Brain microvascular endothelial cell (primary cell): ENCODE measurements at regions not wholly inside any gene's neighbourhood (a gene's known extent, or its start where the extent isn't known, plus 50 kb on each side); places are given as distances from the start of the nearest gene placed in this dataset.

Experiments
- DNase-seq: peaks from one replicate; pipeline ENCODE4 v3.0.0-alpha.2; 2020
- H3K27ac ChIP-seq: fragments of 250-450 bp; sonication (Bioruptor Pico); 2 replicates; pipeline ENCODE4 v1.5.1; 2020; ENCODE audit warnings: mild to moderate bottlenecking, moderate library complexity
- H3K27me3 ChIP-seq: fragments of 250-450 bp; sonication (Bioruptor Pico); replicated peaks from 2 replicates; pipeline ENCODE4 v1.5.1; 2020; ENCODE audit warnings: mild to moderate bottlenecking
- H3K36me3 ChIP-seq: fragments of 250-450 bp; sonication (Bioruptor Pico); replicated peaks from 2 replicates; pipeline ENCODE4 v1.5.1; 2020; ENCODE audit warnings: mild to moderate bottlenecking
- H3K4me3 ChIP-seq: 2 replicates; pipeline ENCODE4 v1.5.1; 2011; ENCODE audit warnings: low read depth, mild to moderate bottlenecking, control low read depth, low read length, moderate library complexity
- CTCF ChIP-seq: IDR thresholded peaks from 2 replicates; pipeline ENCODE4 v1.5.1; 2011; ENCODE audit warnings: low read depth, mild to moderate bottlenecking, moderate library complexity, low read length, control low read depth, inconsistent platforms; ENCODE audit errors: missing control alignments
- in situ Hi-C: cut with HindIII; loops from 2 replicates; pipeline ENCODE4 v1.10.0; 2017; ENCODE audit warnings: low sequenced_read_pairs, low pct_ligation_motif_present

DNA sequence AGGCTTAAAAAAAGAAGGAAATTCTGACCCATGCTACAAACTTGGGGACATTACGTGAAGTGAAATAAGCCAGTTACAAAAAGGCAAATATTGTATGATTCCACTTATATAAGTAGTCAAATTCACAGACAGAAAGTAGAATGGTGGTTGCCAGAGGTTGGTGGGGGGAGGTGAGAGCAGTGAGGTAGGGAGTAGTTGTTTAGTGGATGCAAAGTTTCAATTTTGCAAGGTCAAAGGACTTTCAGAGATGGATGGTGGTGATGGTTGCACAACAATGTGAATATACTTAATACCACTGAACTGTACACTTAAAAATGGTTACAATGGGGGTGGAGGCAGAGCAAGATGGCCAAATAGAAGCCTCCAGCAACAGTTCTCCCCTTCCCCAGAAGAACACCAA, 86.2 kb upstream of the PLXNC1 start:
- no peak overlapping the region for H3K4me3 ChIP-seq
- in situ Hi-C loops: no loop called here
- H3K27ac ChIP-seq: no peak overlapping the region
- H3K36me3 ChIP-seq: no peaks in the 10 kb centered on the region
- no peaks in the 10 kb centered on the region for H3K27me3 ChIP-seq
- no peak for TF ChIP-seq CTCF
- DNase-seq: no peak

DNA sequence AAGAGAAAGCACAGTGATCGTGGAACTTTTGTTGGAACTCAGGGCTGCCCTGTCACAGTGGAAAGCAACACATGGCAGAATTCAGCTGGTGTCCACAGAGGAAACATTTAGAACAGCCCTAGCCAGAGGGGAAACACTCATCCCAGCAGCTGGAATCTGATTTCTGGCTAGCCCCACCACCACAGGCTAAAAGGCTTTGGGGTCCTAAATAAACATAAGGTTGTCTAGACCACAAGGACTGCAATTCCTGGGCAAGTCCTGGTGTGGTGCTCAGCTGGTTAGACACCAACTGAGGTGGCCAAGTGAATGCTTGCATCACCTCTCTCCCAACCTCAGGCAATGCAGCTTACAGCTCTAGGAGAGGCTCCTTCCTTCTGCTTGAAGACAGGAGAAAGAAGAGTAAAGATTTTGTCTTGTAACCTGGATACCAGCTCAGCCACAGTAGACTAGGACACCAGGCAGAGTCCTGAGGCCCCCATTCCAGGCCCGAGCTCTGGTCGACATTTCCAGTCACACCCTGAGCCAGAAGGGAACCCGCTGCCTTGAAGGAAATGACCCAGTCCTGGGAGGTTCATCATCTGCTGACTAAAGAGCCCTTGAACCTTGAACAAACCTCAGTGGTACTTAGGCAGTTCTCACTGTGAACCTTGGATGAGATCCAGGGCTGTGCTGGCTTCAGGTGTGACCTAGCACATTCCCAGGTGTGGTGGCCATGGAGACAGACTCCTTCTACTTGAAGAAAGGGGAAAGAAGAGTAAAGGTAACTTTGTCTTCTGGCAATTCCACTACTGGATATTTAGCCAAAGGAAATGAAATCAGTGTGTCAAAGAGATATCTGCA, 85.4 kb upstream of the PLXNC1 start:
- Histone ChIP-seq H3K36me3 (no peaks in the 10 kb centered on the region), H3K27me3 (no peaks in the 10 kb centered on the region), H3K27ac (no peak overlapping the region), H3K4me3 (no peak overlapping the region)
- DNase-seq: no peak
- TF ChIP-seq CTCF: no peak
- in situ Hi-C loops: no loop called here

DNA sequence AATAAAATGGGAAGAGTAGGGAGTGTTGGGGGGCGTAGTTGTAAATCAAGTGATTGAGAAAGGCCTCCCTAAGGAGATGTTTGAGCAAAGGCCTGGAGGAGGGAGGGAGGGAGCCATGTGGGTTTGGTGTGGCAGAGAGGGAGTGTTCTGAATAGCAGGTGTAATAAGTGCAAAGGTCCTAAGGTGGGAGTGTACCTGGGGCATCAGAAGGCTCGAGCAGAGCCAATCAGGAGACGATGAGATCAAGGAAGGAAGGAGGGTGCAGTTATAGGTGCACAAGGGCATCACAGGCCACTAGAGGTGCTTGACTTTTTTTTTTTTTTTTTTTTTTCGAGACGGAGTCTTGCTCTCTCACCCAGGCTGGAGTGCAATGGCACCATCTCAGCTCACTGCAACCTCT, 77.9 kb upstream of the PLXNC1 start:
- TF ChIP-seq CTCF: no peak
- in situ Hi-C loops: no loop called here
- no peaks in the 10 kb centered on the region for H3K27me3 ChIP-seq
- DNase-seq: no peak
- H3K27ac ChIP-seq: no peak overlapping the region
- H3K4me3 ChIP-seq: no peak overlapping the region
- H3K36me3 ChIP-seq: no peaks in the 10 kb centered on the region

- H3K27ac ChIP-seq: no peak overlapping the region
Observed at GRCh38 chr12:94071258-94071657, 77.1 kb upstream of the PLXNC1 start.

GRCh38 chr12:94073441-94074051, 74.8 kb upstream of the PLXNC1 start:
- in situ Hi-C loops: no loop called here
- no peak for TF ChIP-seq CTCF
- no peaks in the 10 kb centered on the region for H3K27me3 ChIP-seq
- H3K4me3 ChIP-seq: no peak overlapping the region
- H3K27ac ChIP-seq: no peak overlapping the region
- DNase-seq: no peak
- no peaks in the 10 kb centered on the region for H3K36me3 ChIP-seq

More at GRCh38 chr12:94071258-94071657, 77.1 kb upstream of the PLXNC1 start:
- Histone ChIP-seq H3K36me3 (no peaks in the 10 kb centered on the region), H3K27me3 (no peaks in the 10 kb centered on the region), H3K4me3 (no peak overlapping the region)
- in situ Hi-C loops: no loop called here
- no peak for DNase-seq
- no peak for TF ChIP-seq CTCF
